ENCODE measurements at regions not wholly inside any gene's neighbourhood (a gene's known extent, or its start where the extent isn't known, plus 50 kb on each side); places are given as distances from the start of the nearest gene placed in this dataset.

DNA sequence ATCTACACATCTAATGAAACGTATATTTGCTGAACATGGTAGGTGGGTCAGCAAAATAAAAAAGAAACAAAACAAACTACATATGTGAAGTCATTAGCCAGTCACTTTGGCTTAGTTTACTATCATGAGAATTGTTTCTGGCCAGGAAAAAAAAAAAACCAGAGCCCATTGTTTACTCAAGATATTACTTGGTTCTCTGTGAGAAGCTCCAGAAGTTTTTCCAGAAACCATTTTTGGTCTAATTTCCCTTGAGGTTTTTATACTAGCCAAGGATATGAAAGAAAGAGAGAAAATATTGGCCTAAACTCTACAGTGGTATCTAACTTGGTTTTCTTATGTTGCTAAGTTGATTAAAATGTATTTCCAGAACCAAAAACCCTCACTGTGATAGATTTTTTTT lies 259.1 kb downstream of the PDHA2 start:
- no peak for DNase-seq

DNA sequence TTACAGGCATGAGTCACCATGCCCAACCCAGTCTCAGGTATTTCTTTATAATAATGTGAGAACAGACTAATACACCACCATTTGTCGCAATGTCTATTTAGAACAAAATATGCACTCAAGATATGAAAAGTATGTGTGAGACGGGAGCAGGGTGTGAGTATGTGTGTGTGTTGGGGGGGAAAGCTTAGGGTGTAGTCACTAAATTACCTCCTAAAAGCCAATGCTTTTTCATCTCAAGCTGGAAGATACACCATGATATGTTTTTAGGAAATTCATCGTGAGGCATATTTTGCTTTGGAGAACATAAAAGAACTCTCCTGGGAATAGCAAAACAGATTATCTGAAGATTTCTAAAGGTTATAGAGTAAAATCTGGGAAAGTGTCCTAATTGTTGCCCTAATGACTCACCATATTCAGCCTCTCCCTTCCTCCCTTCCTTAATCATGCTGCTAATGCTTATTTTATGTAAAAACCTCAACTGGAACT lies 262.7 kb downstream of the PDHA2 start:
- DNase-seq, result peak; percentile 15

DNA sequence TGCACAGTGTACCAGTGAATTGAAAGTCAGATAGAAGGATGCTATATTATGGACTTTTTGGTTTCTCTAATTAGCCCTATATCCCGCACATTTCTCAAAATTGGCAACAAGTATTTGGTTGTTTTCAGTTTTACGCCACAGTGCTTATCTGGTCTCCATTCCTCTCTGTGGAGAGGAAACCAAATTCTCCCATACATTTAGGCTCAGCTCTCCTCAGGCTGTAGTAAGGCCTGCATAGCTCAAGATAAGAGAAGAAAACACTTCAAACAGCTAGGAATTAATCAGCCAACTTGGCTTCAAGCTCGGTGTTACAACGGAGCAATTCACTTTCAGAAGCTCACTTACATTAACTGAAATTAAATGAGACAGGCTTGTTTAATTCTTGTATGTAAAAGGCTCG lies 263.2 kb downstream of the PDHA2 start:
- no peak for DNase-seq

DNA sequence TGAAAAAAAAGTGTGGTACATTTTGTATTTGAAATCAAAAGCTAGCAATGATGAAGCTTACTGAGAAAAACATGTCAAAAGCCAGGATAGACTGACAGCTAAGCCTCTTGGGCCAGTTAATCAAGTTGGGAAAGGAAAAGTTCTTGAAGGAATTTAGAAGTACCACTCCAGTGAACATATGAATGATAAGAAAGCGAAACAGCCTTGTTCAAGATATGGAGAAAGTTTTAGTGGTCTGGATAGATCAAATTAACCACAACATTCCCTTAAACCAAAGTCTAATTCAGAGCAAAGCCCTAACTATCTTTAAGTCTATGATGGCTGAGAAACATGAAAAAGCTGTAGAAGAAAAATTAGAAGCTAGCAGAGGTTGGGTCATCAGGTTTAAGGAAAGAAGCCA lies 268.3 kb downstream of the PDHA2 start:
- no peak for DNase-seq

DNA sequence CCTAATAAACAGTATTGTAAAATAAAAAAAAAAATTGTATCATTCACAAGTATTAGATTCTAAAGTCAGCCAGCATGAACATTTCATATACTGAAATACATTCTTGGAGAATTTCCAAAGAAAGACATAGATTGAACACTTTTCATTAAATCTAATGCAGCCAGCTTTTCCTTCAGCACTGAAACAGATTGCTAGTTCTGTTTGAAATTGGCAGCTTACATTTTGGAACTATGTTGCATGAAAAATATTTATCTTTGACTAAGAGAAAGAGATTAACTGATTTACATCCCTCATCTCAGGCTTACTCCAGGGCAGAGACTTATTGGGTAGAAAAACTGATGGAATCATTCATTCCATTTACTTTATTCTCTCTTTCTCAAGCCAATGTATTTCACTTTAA lies 272.7 kb downstream of the PDHA2 start:
- DNase-seq, result no peak

DNA sequence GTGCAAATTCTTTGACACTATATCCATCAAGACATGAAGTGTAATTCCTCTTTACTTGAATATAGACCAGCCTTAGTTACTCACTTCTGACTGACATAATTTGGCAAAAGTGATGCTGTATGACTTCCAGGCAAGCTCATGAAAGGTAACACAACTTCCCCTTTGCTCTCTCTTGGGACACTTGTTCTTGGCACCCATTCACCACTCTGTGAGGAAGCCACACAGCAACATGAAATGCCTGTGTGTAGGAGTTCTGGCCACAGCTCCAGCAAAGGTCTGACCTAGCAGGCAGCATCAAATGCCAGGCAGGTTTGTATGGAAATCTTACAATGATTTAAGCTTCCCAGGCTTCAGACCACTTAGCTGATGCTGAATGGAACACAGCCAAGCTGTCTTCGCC lies 280.3 kb downstream of the PDHA2 start:
- peak; percentile 6 for DNase-seq

DNA sequence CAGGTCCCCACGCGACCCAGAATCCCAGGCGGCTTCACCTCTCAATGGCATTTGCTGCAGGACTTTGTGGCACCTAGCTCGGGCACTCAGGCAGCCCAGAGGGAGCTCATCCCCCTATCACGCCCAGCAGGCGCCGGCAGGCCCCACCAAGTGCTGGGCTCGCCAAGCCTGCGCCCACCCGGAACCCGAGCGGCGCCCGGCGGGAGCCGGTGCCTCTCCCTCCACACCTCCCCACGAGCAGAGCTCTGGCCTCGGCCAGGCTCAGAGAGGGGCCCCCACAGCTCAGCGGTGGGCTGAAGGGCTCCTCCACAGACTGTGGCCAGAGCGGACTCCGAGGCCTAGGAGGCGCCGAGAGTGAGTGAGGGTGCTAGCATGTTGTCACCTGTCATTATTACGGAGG lies 286.3 kb downstream of the PDHA2 start:
- DNase-seq, result no peak

DNA sequence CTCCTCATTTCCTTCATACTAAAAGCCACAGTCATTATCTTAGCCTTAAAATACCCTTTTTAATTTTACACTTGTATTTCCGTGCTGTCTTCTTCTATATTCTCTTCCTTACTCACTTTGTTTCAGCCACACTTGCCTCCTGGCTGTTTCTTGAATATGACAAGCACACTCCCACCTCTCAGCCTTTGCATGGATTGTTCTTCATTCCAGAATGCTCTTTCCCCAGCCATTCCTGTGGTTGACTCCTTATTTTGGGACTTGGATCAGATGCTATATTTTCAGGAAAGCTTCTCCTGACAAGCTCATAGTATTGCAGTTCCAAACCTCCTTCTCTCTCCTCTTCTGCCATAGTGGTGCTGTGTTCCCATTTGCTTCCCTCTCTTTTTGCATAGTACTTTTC lies 291.3 kb downstream of the PDHA2 start:
- DNase-seq, result no peak

DNA sequence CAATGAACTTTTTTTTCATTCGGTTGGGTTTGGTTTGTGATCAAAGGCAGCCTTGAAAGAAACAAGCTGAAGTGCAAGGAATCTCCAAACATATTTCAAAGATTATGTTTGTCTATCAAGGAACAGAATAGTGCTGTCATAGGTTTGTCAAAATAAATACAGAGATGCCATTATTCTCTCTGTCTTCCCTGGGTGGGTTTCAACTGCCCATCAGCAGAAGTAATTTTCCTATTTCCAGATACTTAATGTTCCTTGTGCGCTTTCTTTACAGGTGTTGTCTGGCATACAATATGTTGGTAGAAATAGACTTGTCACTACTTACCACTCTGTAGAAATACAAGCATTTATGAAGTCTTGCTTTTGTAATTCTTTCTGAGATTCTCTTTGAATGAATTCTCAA lies 294.9 kb downstream of the PDHA2 start:
- no peak for DNase-seq

DNA sequence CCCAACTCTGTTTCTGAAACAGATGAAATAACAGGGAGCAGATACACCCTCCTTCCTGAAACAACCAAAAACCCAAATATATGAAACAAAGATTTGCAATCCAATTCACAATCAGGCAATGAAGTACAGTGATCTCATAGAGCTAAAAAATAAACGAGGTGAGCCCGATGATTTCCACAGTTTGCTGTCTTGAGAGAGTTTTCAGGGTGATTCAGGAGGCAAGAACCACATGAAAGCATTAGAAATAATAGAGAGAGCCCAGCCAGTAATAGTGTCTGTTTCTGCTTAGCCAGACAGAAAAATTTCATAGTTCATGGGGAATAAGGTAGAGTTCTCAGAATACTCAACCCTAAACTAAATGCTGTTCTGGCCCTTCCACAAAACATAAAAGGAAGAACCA lies 296.2 kb downstream of the PDHA2 start:
- peak; percentile 5 for DNase-seq

DNA sequence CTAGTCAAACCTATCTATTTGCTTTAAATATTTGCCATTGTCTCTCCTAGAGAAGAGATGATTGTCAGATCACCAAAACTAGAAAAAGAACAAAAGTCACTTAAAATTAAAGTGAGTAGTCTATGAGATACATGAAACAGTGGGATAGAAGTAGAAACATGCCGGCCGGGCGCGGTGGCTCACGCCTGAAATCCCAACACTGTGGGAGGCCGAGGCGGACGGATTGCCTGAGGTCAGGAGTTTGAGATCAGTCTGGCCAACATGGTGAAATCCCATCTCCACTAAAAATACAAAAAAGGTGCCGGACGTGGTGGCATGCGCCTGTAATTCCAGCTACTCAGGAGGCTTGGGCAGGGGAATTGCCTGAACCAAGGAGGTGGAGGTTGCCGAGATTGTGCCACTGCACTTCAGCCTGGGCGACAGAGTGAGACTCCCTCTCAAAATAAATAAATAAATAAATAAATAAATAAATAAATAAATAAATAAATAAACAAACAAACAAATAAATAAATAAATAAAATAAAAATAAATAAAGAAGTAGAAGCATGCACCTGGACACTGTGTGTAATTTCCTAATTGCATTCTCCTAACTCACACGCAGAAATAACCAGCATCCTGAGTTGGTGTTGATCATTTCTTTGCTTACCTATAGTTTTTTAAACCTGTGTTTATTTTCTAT lies 299.5 kb downstream of the PDHA2 start:
- DNase-seq, result no peak

DNA sequence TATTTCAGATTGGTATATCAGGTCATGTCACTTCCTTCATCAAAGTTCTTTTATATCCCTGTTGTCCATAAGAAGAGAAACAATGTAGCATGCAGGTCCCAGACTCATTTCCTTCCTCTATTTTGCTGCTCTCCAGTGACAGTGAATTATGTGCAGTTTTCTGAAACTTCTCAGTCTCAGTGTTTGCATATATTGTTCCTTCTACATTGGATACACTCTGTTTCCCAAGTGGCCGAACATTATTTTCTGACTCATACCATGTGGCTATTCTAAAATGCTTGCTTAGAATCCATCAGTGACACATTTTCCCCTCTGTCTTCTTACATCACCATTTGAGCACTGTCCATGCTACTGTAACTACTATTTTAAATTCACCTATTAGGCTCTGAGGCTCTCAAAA lies 305.7 kb downstream of the PDHA2 start:
- DNase-seq, result peak; percentile 42

DNA sequence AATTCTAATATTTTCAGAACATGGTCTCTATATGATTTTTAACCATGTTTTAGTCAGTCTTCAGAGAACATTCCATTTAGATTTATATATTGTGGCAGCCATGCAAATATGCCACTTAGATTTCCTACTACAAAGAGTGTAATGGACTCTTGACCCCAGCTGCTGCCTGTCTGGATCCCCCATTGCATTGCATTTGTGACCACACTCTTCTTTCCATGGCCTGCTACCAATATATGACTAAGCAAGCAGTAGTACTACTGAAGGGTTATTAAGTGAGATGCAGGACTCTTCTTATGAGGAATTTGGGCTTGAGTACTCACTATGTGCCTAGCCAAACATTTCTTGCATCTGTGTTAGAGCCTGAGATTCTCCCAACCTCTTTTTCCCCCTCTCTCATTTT lies 306.8 kb downstream of the PDHA2 start:
- peak; percentile 51 for DNase-seq

DNA sequence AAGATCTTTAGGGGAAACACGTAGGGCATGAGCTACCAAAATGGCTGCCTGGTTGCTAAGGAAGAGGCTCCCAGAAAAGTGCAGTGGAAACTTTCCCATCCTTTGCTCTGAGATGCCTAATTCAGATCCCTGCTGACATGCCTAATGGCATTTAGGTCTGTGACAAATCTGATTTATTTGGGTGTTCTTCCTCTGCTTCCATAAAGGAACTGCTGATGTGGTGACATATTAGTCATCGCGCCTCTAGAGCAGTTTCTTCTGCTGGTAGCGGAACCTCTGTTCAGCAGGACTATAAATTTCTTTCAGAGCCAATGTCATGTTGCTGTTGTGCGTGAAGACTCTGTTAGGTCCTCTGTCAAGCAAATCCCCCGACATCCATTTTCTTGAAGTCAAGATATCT lies 310.0 kb downstream of the PDHA2 start:
- peak; percentile 8 for DNase-seq

DNA sequence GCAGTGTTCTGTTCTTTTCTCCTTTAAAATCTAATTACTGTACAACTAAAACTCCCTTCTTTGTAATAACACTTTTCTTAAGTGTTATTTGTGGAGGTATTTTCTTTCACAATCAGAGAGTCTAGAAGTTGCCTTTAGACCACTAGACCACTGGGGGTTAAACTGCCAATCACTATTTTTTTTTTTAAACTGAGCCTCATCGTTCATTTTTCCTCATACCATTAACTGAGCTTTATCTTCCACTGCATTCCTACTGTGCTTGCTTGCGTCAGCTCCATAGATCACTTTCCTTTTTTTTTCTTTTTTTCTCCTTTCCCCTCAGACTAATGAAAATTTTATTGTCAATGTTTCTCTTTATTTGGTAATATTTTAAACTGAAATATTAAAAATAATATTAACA lies 310.6 kb downstream of the PDHA2 start:
- DNase-seq, result no peak

DNA sequence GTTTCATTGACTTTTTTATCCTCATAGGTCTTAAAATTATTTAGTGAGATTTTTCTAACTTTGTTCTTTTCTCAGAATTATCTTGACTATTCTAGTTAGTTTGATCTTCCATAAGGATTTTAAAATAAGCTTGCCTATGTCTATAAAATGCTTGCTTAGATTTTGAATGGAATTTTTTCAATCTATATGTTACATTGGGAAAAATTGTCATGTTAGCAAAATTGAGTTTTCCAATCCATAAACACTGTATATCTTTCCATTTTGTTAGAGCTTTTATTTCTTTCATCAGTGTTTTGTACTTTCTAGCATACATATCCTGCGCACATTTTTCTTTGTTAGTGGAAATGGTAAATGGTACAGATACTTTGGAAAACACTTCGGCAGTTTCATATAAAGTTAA lies 312.9 kb downstream of the PDHA2 start:
- DNase-seq, result no peak

DNA sequence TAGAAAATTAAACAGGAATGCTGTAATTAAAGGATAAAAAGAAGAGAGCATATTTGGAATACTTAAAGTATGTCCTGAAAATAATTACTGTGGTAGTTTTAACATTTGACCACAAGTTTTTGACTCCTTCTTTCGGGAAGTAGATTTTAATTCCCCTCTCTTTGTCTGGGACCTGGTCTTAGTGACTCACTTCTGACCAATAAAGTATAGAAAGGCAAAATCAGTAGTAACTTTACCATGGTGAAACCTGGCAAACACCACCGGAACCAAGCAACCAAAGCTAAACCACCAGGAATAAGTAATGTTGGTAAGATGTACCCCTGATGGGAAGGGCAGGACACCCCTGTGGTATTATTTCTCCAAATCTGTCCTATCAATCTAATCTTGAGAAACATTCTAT lies 314.8 kb downstream of the PDHA2 start:
- DNase-seq, result peak; percentile 5

DNA sequence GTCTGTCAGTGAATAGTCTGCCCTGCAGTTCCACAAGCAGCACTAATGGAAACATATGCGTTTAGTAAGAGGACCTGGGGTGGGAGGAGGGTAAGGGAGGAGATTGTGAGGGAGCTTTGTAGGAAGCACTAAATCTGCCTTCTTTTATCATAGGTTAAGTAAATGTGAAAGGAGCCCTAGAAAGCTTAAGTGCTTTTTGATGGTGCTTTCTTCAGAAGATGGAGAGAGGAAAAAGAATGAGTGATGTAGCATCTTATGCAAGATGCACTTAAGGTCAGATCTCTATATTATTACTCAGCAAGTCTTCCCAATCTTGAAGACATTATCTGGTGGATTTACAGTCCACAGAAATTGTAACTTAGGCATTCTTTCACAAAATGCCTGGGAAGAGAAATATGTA lies 322.7 kb downstream of the PDHA2 start:
- peak; percentile 68 for DNase-seq

DNA sequence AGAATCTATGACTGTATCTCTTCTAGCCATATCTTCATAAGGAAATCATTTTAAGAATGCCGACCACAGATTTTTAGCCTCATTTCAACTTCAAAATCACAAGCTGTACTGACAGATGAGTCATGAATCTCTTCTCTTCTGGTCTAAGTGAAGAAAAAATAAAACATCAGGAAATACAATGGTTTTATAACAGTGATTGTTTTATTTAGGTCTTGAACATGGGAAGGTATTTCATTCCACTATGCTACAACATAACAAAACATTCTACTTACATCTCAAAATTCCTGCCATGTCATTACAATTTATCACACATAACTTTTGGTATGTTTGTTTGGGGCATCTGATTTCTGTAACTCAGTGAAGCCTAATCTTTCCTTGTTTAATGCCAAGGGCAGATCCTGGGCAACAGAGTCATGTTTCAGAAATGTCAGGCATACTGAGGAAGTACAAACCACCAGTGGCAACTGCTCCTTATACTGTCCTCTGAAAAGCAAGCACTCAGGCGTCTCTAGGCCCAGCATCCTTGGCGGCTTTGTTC lies 325.0 kb downstream of the PDHA2 start:
- peak; percentile 86 for DNase-seq

DNA sequence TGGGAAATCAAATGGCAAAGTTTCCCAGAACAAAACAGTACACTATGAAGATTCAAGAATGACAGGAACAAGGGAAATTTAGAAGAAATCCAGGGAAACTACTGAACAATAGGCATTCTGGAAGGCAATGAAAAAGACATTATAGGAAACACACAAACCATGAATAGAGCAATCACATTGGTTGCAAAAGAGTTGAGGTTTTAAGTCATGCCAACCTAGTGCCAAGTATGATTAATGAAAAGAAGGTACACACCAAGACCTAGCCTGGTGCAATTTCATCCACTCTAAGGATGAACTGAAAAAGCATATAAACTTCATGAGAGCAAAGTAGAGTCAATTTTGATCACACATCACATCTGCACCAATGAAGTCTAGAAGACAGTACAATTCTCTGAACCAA lies 326.9 kb downstream of the PDHA2 start:
- no peak for DNase-seq

DNA sequence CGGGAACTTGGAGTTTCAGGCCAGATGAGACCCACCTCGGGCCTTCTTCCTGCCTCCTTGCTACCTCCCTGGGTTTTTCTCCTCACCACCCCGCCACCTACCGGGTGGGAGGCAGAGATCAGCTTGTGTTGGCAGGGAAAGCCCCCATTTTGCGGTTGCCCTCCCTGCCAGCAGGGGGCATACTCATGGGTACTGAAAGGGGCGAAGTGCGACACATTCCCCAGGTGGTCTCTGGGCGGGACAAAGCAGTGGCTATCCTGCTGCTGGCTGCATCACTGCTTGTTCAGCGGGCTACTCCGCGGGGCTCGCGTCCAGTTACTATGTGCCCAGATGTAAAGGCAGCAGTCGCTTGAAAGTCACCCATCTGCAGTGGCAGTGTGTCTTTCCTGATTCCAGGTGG lies 330.3 kb downstream of the PDHA2 start:
- no peak for DNase-seq

DNA sequence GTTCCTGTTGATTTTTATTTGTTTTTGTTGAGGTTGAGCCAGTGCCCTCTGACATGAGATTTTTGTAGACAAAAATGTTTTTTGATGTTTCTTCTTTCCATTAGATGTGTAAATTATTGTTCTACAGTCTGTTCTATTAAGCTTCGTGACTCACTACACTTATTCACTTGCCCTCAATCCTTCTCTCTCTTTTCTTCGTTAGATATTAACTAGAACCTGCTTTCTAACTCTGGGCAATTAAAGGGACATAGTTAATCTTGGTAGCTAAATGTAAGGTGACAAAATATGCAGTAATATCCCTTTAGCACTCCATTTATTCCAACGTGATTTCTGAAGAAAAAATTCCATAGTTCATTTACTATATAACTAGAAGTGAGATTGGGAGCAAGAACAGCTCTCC lies 333.9 kb downstream of the PDHA2 start:
- no peak for DNase-seq

DNA sequence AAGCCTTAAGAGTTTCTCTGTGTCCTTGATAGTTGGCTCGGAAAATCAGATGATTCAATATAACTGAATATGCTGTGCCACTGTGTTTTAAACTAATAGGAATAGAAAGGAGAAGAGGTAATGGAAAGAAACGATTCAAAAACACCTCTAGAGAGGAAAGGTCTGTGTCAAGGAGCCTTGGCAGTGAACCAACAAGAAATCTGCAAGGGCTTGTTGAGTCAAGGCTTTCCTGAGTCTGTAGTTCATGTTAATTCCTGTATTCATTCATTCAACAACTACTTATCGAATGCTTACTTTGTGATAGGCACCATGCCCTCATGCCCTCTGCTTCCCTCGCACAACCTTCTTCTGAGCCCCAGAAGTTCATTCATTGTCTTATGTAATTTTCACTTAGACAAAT lies 336.0 kb downstream of the PDHA2 start:
- DNase-seq, result no peak

DNA sequence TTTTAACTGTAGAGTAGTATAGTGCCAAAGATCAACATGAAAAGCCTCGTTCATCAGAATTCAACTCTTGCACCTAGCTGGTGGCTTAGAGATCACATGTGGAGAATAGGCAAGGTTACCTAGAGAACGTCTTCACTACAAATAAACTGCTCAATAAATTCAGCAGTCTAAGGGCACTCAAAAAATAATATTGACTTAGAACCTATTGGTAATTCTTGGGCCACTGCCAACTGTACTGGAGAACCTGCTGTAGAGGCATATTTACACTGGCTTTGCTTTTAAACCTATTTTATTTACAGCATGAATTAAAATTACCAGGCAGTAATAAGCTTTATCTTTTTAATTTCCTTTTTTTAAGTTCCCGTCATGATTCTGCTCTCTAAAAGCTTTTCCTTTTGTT lies 343.7 kb downstream of the PDHA2 start:
- no peak for DNase-seq

DNA sequence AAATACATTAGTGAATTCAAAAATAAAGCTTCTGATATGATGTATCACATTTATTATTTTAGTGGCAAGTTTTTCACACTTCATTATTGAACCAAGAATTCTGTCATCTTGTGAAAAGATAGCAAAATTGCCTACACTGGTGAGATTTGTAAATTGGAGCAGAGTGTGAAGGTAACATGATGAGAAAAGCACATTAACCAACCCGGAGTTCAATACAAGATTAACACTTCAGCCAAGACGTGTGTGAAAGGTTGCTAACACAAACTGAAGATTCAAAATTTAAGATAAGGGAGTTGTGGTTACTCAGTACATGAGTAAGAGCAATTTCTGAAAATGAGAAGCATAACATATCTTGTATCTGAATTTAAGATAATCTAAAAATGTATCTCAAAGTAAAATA lies 346.7 kb downstream of the PDHA2 start:
- no peak for DNase-seq

Data from fibroblast of skin of right biceps (primary cell).